ENCODE measurements at regions not wholly inside any gene's neighbourhood (a gene's known extent, or its start where the extent isn't known, plus 50 kb on each side); places are given as distances from the start of the nearest gene placed in this dataset.

GRCh38 chr5:163887854-163888253, 382.4 kb downstream of the MAT2B start:
- no peak overlapping the region for H2BK120ac ChIP-seq (ENCODE audit: insufficient read depth, low read length, poor library complexity)
- WGBS (ENCODE audit: extremely low coverage, insufficient coverage, insufficient read length) = no CpG with 5 or more reads among the region's 2 CpGs
- no peak overlapping the region for H2AFZ ChIP-seq (ENCODE audit: insufficient read depth, low read length, poor library complexity)
- H4K12ac ChIP-seq (ENCODE audit: low read depth, low read length) = no peak overlapping the region
- H2AK5ac ChIP-seq (ENCODE audit: low read length) = no peak overlapping the region
- no peak overlapping the region for H2BK12ac ChIP-seq (ENCODE audit: low read length)
- H3K4ac ChIP-seq (ENCODE audit: low read depth, low read length) = no peak overlapping the region
- H3K27ac ChIP-seq (ENCODE audit: low read depth, low read length) = no peak overlapping the region
- peaks cover 3% of the 10 kb centered on the region for H3K79me1 ChIP-seq (ENCODE audit: low read length)
- H3K4me3 ChIP-seq (ENCODE audit: low read depth, low read length) = no peak overlapping the region
- no peak overlapping the region for H4K91ac ChIP-seq (ENCODE audit: low read depth, low read length)
- no peaks in the 10 kb centered on the region for H3K27me3 ChIP-seq (ENCODE audit: insufficient read depth, low read length)
- DNase-seq = no peak
- no peak overlapping the region for H3K4me2 ChIP-seq (ENCODE audit: low read length)
- no peaks in the 10 kb centered on the region for H3K4me1 ChIP-seq (ENCODE audit: control insufficient read depth in 1 of 2, insufficient read depth in 2 of 2, low read length in 2 of 2)
- no peak overlapping the region for H3K9ac ChIP-seq (ENCODE audit: low read length)
- H3K9me3 ChIP-seq (ENCODE audit: insufficient read depth, low read depth, low read length) = no peaks in the 10 kb centered on the region
- no peak overlapping the region for H4K8ac ChIP-seq (ENCODE audit: low read depth, low read length)
- no peak overlapping the region for H3K14ac ChIP-seq (ENCODE audit: low read length)
- no peaks in the 10 kb centered on the region for H3K36me3 ChIP-seq (ENCODE audit: control insufficient read depth in 1 of 2, insufficient read depth in 2 of 2, low read length in 2 of 2)
- no peak overlapping the region for H3K18ac ChIP-seq (ENCODE audit: low read length)
- no peak overlapping the region for H2BK5ac ChIP-seq (ENCODE audit: low read depth, low read length, poor library complexity)
- H3K79me2 ChIP-seq (ENCODE audit: control insufficient read depth, insufficient read depth, low read length, poor library complexity) = no peaks in the 10 kb centered on the region
- no peak overlapping the region for H3K23ac ChIP-seq (ENCODE audit: low read length)

- H4K8ac ChIP-seq (ENCODE audit: low read depth, low read length) = peak overlapping the region; percentile 47
- no peak overlapping the region for H2AK5ac ChIP-seq (ENCODE audit: low read length)
- DNase-seq = peak in 1 of 2 donors; percentile 32
- H3K14ac ChIP-seq (ENCODE audit: low read length) = no peak overlapping the region
- no peaks in the 10 kb centered on the region for H3K36me3 ChIP-seq (ENCODE audit: control insufficient read depth in 1 of 2, insufficient read depth in 2 of 2, low read length in 2 of 2)
- no peak overlapping the region for H3K23ac ChIP-seq (ENCODE audit: low read length)
- no peak overlapping the region for H3K4me3 ChIP-seq (ENCODE audit: low read depth, low read length)
- H3K4ac ChIP-seq (ENCODE audit: low read depth, low read length) = no peak overlapping the region
- no CpG with 5 or more reads among the region's 4 CpGs for WGBS (ENCODE audit: extremely low coverage, insufficient coverage, insufficient read length)
- H2BK5ac ChIP-seq (ENCODE audit: low read depth, low read length, poor library complexity) = peak overlapping the region; percentile 56
- H2BK12ac ChIP-seq (ENCODE audit: low read length) = peak overlapping the region; percentile 80
- peak overlapping the region; percentile 73 for H4K91ac ChIP-seq (ENCODE audit: low read depth, low read length)
- H3K4me2 ChIP-seq (ENCODE audit: low read length) = no peak overlapping the region
- no peaks in the 10 kb centered on the region for H3K79me2 ChIP-seq (ENCODE audit: control insufficient read depth, insufficient read depth, low read length, poor library complexity)
- H3K9me3 ChIP-seq (ENCODE audit: insufficient read depth, low read depth, low read length) = no peaks in the 10 kb centered on the region
- H2AFZ ChIP-seq (ENCODE audit: insufficient read depth, low read length, poor library complexity) = no peak overlapping the region
- peak overlapping the region; percentile 90 for H2BK120ac ChIP-seq (ENCODE audit: insufficient read depth, low read length, poor library complexity)
- peaks cover 3% of the 10 kb centered on the region for H3K79me1 ChIP-seq (ENCODE audit: low read length)
- H3K9ac ChIP-seq (ENCODE audit: low read length) = no peak overlapping the region
- no peak overlapping the region for H3K18ac ChIP-seq (ENCODE audit: low read length)
- H4K12ac ChIP-seq (ENCODE audit: low read depth, low read length) = no peak overlapping the region
- H3K4me1 ChIP-seq (ENCODE audit: control insufficient read depth in 1 of 2, insufficient read depth in 2 of 2, low read length in 2 of 2) = no peaks in the 10 kb centered on the region
- H3K27ac ChIP-seq (ENCODE audit: low read depth, low read length) = peak overlapping the region; percentile 48
- no peaks in the 10 kb centered on the region for H3K27me3 ChIP-seq (ENCODE audit: insufficient read depth, low read length)
Measured at GRCh38 chr5:163888366-163888765, 382.9 kb downstream of the MAT2B start.

GRCh38 chr5:163889369-163889768, 383.9 kb downstream of the MAT2B start:
- H4K91ac ChIP-seq (ENCODE audit: low read depth, low read length) = no peak overlapping the region
- H3K14ac ChIP-seq (ENCODE audit: low read length) = no peak overlapping the region
- no peak overlapping the region for H2BK12ac ChIP-seq (ENCODE audit: low read length)
- no peak overlapping the region for H3K18ac ChIP-seq (ENCODE audit: low read length)
- H3K4me2 ChIP-seq (ENCODE audit: low read length) = no peak overlapping the region
- H2AK5ac ChIP-seq (ENCODE audit: low read length) = no peak overlapping the region
- H3K27ac ChIP-seq (ENCODE audit: low read depth, low read length) = no peak overlapping the region
- H2AFZ ChIP-seq (ENCODE audit: insufficient read depth, low read length, poor library complexity) = no peak overlapping the region
- no peak overlapping the region for H2BK120ac ChIP-seq (ENCODE audit: insufficient read depth, low read length, poor library complexity)
- no peak overlapping the region for H4K12ac ChIP-seq (ENCODE audit: low read depth, low read length)
- H3K9me3 ChIP-seq (ENCODE audit: insufficient read depth, low read depth, low read length) = no peaks in the 10 kb centered on the region
- no peak overlapping the region for H3K4me3 ChIP-seq (ENCODE audit: low read depth, low read length)
- no peak overlapping the region for H3K23ac ChIP-seq (ENCODE audit: low read length)
- DNase-seq = no peak
- no peaks in the 10 kb centered on the region for H3K36me3 ChIP-seq (ENCODE audit: control insufficient read depth in 1 of 2, insufficient read depth in 2 of 2, low read length in 2 of 2)
- H2BK5ac ChIP-seq (ENCODE audit: low read depth, low read length, poor library complexity) = no peak overlapping the region
- H3K9ac ChIP-seq (ENCODE audit: low read length) = no peak overlapping the region
- no peak overlapping the region for H3K4ac ChIP-seq (ENCODE audit: low read depth, low read length)
- H3K4me1 ChIP-seq (ENCODE audit: control insufficient read depth in 1 of 2, insufficient read depth in 2 of 2, low read length in 2 of 2) = no peaks in the 10 kb centered on the region
- H3K79me1 ChIP-seq (ENCODE audit: low read length) = peaks cover 3% of the 10 kb centered on the region
- H3K27me3 ChIP-seq (ENCODE audit: insufficient read depth, low read length) = no peaks in the 10 kb centered on the region
- H3K79me2 ChIP-seq (ENCODE audit: control insufficient read depth, insufficient read depth, low read length, poor library complexity) = no peaks in the 10 kb centered on the region
- H4K8ac ChIP-seq (ENCODE audit: low read depth, low read length) = no peak overlapping the region

GRCh38 chr5:163890261-163890660, 384.8 kb downstream of the MAT2B start:
- no peak overlapping the region for H4K12ac ChIP-seq (ENCODE audit: low read depth, low read length)
- H3K79me1 ChIP-seq (ENCODE audit: low read length) = peaks cover 3% of the 10 kb centered on the region
- H3K4me1 ChIP-seq (ENCODE audit: control insufficient read depth in 1 of 2, insufficient read depth in 2 of 2, low read length in 2 of 2) = no peaks in the 10 kb centered on the region
- no peak overlapping the region for H3K4me3 ChIP-seq (ENCODE audit: low read depth, low read length)
- no peaks in the 10 kb centered on the region for H3K36me3 ChIP-seq (ENCODE audit: control insufficient read depth in 1 of 2, insufficient read depth in 2 of 2, low read length in 2 of 2)
- H2AK5ac ChIP-seq (ENCODE audit: low read length) = no peak overlapping the region
- no peak for DNase-seq
- H3K27ac ChIP-seq (ENCODE audit: low read depth, low read length) = no peak overlapping the region
- H2AFZ ChIP-seq (ENCODE audit: insufficient read depth, low read length, poor library complexity) = no peak overlapping the region
- no peak overlapping the region for H3K18ac ChIP-seq (ENCODE audit: low read length)
- no peak overlapping the region for H3K4me2 ChIP-seq (ENCODE audit: low read length)
- H4K8ac ChIP-seq (ENCODE audit: low read depth, low read length) = no peak overlapping the region
- H4K91ac ChIP-seq (ENCODE audit: low read depth, low read length) = no peak overlapping the region
- H2BK120ac ChIP-seq (ENCODE audit: insufficient read depth, low read length, poor library complexity) = no peak overlapping the region
- H3K9me3 ChIP-seq (ENCODE audit: insufficient read depth, low read depth, low read length) = no peaks in the 10 kb centered on the region
- H3K23ac ChIP-seq (ENCODE audit: low read length) = no peak overlapping the region
- H2BK12ac ChIP-seq (ENCODE audit: low read length) = no peak overlapping the region
- H3K14ac ChIP-seq (ENCODE audit: low read length) = no peak overlapping the region
- no peak overlapping the region for H3K4ac ChIP-seq (ENCODE audit: low read depth, low read length)
- no peaks in the 10 kb centered on the region for H3K27me3 ChIP-seq (ENCODE audit: insufficient read depth, low read length)
- WGBS (ENCODE audit: extremely low coverage, insufficient coverage, insufficient read length) = no CpG with 5 or more reads among the region's 2 CpGs
- no peak overlapping the region for H3K9ac ChIP-seq (ENCODE audit: low read length)
- H3K79me2 ChIP-seq (ENCODE audit: control insufficient read depth, insufficient read depth, low read length, poor library complexity) = no peaks in the 10 kb centered on the region
- H2BK5ac ChIP-seq (ENCODE audit: low read depth, low read length, poor library complexity) = no peak overlapping the region

All from trophoblast cell (in vitro differentiated cells and primary cell).